Tibial artery (tissue), 4 donors: ENCODE measurements at regions not wholly inside any gene's neighbourhood (a gene's known extent, or its start where the extent isn't known, plus 50 kb on each side); places are given as distances from the start of the nearest gene placed in this dataset.

Experiments
- DNase-seq, 2 donors: peaks; one replicate each; pipeline ENCODE4 v3.0.0-alpha.2; 2019
- H3K27ac ChIP-seq, 2 donors: fragments of 200-600 bp; sonication (generic) in 1 of 2; 1 replicate in 1 of 2; 2 replicates in 1 of 2; pipeline ENCODE4 v1.5.1; 2018 to 2019; ENCODE audit warnings: mild to moderate bottlenecking in 1 of 2
- H3K27me3 ChIP-seq, 2 donors: fragments of 200-600 bp; sonication (generic) in 1 of 2; one replicate each; pipeline versions ENCODE4 v1.5.1 to v1.6.0; 2016 to 2019
- H3K36me3 ChIP-seq, 3 donors: fragments of 200-600 bp; sonication (generic) in 2 of 3; one replicate each; pipeline ENCODE4 v1.5.1; 2016 to 2019; ENCODE audit warnings: mild to moderate bottlenecking in 2 of 3
- H3K4me1 ChIP-seq, 4 donors: fragments of 200-600 bp; sonication (generic) in 2 of 4; 1 replicate in 3 of 4; 2 replicates in 1 of 4; pipeline ENCODE4 v1.5.1; 2016 to 2019
- H3K4me3 ChIP-seq, 2 donors: fragments of 200-600 bp; sonication (generic) in 1 of 2; 1 replicate in 1 of 2; 2 replicates in 1 of 2; pipeline ENCODE4 v1.5.1; 2018 to 2019; ENCODE audit warnings: mild to moderate bottlenecking in 2 of 2
- H3K9me3 ChIP-seq, 3 donors: fragments of 200-600 bp; sonication (generic) in 1 of 3; one replicate each; pipeline ENCODE4 v1.5.1; 2016 to 2019
- CTCF ChIP-seq, 2 experiments: fragments of 200-600 bp in 1 of 2; fragments of 450-650 bp in 1 of 2; IDR thresholded peaks; one replicate each; pipeline ENCODE4 v1.5.1; 2017 to 2019; ENCODE audit warnings: antibody characterized with exemption in 2 of 2, mild to moderate bottlenecking in 1 of 2, moderate library complexity in 1 of 2
- intact Hi-C: fragments of 100-400 bp; cut with DNase I; formaldehyde crosslinking; loops from one replicate; pipeline ENCODE4 v1.15.0; 2023; ENCODE audit warnings: low total_unique reads

- H3K27ac ChIP-seq, result no peak overlapping the region
- intact Hi-C loops, result no loop called here
- no peaks in the 10 kb centered on the region for H3K36me3 ChIP-seq
Observed at GRCh38 chr10:21197838-21198237, 300.7 kb upstream of the NEBL start.

GRCh38 chr10:21196822-21197395 lies 299.8 kb upstream of the NEBL start:
- Histone ChIP-seq H3K4me1 (no peaks in the 10 kb centered on the region), H3K36me3 (no peaks in the 10 kb centered on the region), H3K27me3 (no peaks in the 10 kb centered on the region), H3K27ac (no peak overlapping the region), H3K9me3 (peaks cover 0 to 15% (median 12%) of the 10 kb centered on the region in 3 donors), H3K4me3 (no peak overlapping the region)
- TF ChIP-seq CTCF (IDR thresholded peaks at IDR 0.05), result no peak
- intact Hi-C loops, result no loop called here
- DNase-seq, result no peak

More at GRCh38 chr10:21197838-21198237, 300.7 kb upstream of the NEBL start:
- Histone ChIP-seq H3K27me3 (no peaks in the 10 kb centered on the region), H3K4me1 (no peaks in the 10 kb centered on the region), H3K9me3 (peaks cover 0 to 15% (median 12%) of the 10 kb centered on the region in 3 donors), H3K4me3 (no peak overlapping the region)
- TF ChIP-seq CTCF (IDR thresholded peaks at IDR 0.05), result no peak
- no peak for DNase-seq

- no peak for TF ChIP-seq CTCF (IDR thresholded peaks at IDR 0.05)
- Histone ChIP-seq H3K4me3 (no peak overlapping the region), H3K4me1 (no peaks in the 10 kb centered on the region), H3K27me3 (no peaks in the 10 kb centered on the region), H3K36me3 (no peaks in the 10 kb centered on the region), H3K27ac (no peak overlapping the region), H3K9me3 (peaks cover 0 to 15% (median 12%) of the 10 kb centered on the region in 3 donors)
- intact Hi-C loops, result no loop called here
- no peak for DNase-seq
Observed at GRCh38 chr10:21195252-21195651, 298.1 kb upstream of the NEBL start.

- intact Hi-C loops, result no loop called here
- H3K36me3 ChIP-seq, result no peaks in the 10 kb centered on the region
- no peaks in the 10 kb centered on the region for H3K4me1 ChIP-seq
- H3K27ac ChIP-seq, result no peak overlapping the region
- no peaks in the 10 kb centered on the region for H3K27me3 ChIP-seq
- H3K9me3 ChIP-seq, result peaks cover 0 to 15% (median 12%) of the 10 kb centered on the region in 3 donors
- no peak for DNase-seq
- TF ChIP-seq CTCF (IDR thresholded peaks at IDR 0.05), result no peak
- no peak overlapping the region for H3K4me3 ChIP-seq
Observed at GRCh38 chr10:21194510-21194993, 297.4 kb upstream of the NEBL start.

GRCh38 chr10:21193196-21193595 lies 296.1 kb upstream of the NEBL start:
- no peak overlapping the region for H3K27ac ChIP-seq
- no peak for TF ChIP-seq CTCF (IDR thresholded peaks at IDR 0.05)
- intact Hi-C loops, result no loop called here
- H3K27me3 ChIP-seq, result no peaks in the 10 kb centered on the region
- H3K9me3 ChIP-seq, result peaks cover 0 to 16% (median 7%) of the 10 kb centered on the region in 3 donors
- no peak for DNase-seq
- H3K4me1 ChIP-seq, result no peaks in the 10 kb centered on the region
- no peaks in the 10 kb centered on the region for H3K36me3 ChIP-seq
- no peak overlapping the region for H3K4me3 ChIP-seq
